ENCODE measurements at regions not wholly inside any gene's neighbourhood (a gene's known extent, or its start where the extent isn't known, plus 50 kb on each side); places are given as distances from the start of the nearest gene placed in this dataset.

DNA sequence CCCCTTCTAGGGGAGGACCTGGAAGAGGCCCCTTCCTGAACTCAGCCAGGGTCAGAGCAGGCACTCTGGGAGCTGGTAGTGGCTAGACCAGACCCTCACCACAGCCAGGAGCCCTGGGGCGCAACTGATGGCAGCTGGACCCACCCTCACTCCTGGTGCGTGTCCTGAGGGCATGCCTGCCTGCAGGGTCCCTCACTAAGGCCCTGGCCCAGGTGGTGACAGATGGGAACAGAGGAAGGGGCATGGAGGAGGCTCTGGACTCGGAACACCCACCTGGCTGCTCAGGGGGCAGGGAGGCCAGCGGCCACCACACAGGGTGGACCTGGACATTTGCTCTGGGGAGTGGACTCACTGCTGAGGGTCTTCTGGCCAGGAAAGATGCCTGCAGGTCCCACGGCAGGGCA lies 342.2 kb upstream of the SFSWAP start:
- DNase-seq (ENCODE audit: extremely low read depth, low read depth): no peak
- TF ChIP-seq, protein P1, sequence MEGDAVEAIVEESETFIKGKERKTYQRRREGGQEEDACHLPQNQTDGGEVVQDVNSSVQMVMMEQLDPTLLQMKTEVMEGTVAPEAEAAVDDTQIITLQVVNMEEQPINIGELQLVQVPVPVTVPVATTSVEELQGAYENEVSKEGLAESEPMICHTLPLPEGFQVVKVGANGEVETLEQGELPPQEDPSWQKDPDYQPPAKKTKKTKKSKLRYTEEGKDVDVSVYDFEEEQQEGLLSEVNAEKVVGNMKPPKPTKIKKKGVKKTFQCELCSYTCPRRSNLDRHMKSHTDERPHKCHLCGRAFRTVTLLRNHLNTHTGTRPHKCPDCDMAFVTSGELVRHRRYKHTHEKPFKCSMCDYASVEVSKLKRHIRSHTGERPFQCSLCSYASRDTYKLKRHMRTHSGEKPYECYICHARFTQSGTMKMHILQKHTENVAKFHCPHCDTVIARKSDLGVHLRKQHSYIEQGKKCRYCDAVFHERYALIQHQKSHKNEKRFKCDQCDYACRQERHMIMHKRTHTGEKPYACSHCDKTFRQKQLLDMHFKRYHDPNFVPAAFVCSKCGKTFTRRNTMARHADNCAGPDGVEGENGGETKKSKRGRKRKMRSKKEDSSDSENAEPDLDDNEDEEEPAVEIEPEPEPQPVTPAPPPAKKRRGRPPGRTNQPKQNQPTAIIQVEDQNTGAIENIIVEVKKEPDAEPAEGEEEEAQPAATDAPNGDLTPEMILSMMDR (IDR thresholded peaks at IDR 0.05; ENCODE audit: low read depth, low read length, missing control alignments): no peak

GRCh38 chr12:131369094-131369845 lies 341.6 kb upstream of the SFSWAP start:
- DNase-seq (ENCODE audit: extremely low read depth, low read depth): no peak
- H3K4me3 ChIP-seq (replicated peaks; ENCODE audit: low read depth, low read length): no peak overlapping the region
- TF ChIP-seq, protein P1 (IDR thresholded peaks at IDR 0.05; ENCODE audit: low read depth, low read length, missing control alignments): no peak

More for the DNA sequence above, 342.2 kb upstream of the SFSWAP start:
- no peak overlapping the region for H3K4me3 ChIP-seq (replicated peaks; ENCODE audit: low read depth, low read length)

GRCh38 chr12:131370321-131370720 lies 340.6 kb upstream of the SFSWAP start:
- H3K4me3 ChIP-seq (replicated peaks; ENCODE audit: low read depth, low read length): no peak overlapping the region
- TF ChIP-seq, protein P1 (IDR thresholded peaks at IDR 0.05; ENCODE audit: low read depth, low read length, missing control alignments): no peak
- DNase-seq (ENCODE audit: extremely low read depth, low read depth): no peak

GRCh38 chr12:131370791-131371347 lies 340.0 kb upstream of the SFSWAP start:
- H3K4me3 ChIP-seq (replicated peaks; ENCODE audit: low read depth, low read length): no peak overlapping the region
- DNase-seq (ENCODE audit: extremely low read depth, low read depth): no peak
- TF ChIP-seq, protein P1 (IDR thresholded peaks at IDR 0.05; ENCODE audit: low read depth, low read length, missing control alignments): no peak

GRCh38 chr12:131371401-131372170 lies 339.3 kb upstream of the SFSWAP start:
- TF ChIP-seq, protein P1 (IDR thresholded peaks at IDR 0.05; ENCODE audit: low read depth, low read length, missing control alignments): no peak
- no peak for DNase-seq (ENCODE audit: extremely low read depth, low read depth)
- H3K4me3 ChIP-seq (replicated peaks; ENCODE audit: low read depth, low read length): no peak overlapping the region

GRCh38 chr12:131372171-131372475 lies 338.8 kb upstream of the SFSWAP start:
- TF ChIP-seq, protein P1 (IDR thresholded peaks at IDR 0.05; ENCODE audit: low read depth, low read length, missing control alignments): no peak
- no peak for DNase-seq (ENCODE audit: extremely low read depth, low read depth)
- no peak overlapping the region for H3K4me3 ChIP-seq (replicated peaks; ENCODE audit: low read depth, low read length)

All from HFF-Myc (cell line).